Endodermal cell (in vitro differentiated cells): ENCODE measurements at regions not wholly inside any gene's neighbourhood (a gene's known extent, or its start where the extent isn't known, plus 50 kb on each side); places are given as distances from the start of the nearest gene placed in this dataset.

Experiments
- DNase-seq: peaks from one replicate; pipeline ENCODE4 v3.0.0-alpha.2; 2017
- H3K27ac ChIP-seq: 2 replicates; pipeline ENCODE4 v1.5.1; 2013; ENCODE audit warnings: mild to moderate bottlenecking, low read depth, low read length, moderate library complexity
- H3K27me3 ChIP-seq: 2 replicates; pipeline ENCODE4 v1.6.1; 2013; ENCODE audit warnings: mild to moderate bottlenecking, low read length, moderate library complexity; ENCODE audit not compliant: insufficient read depth, control insufficient read depth, poor library complexity, severe bottlenecking
- H3K36me3 ChIP-seq: 2 replicates; pipeline ENCODE4 v1.7.0; 2013; ENCODE audit warnings: mild to moderate bottlenecking, low read length, moderate library complexity; ENCODE audit not compliant: control insufficient read depth, insufficient read depth
- H3K4me1 ChIP-seq: one replicate; pipeline ENCODE4 v1.7.0; 2013; ENCODE audit warnings: low read length; ENCODE audit not compliant: control insufficient read depth, insufficient read depth
- H3K4me3 ChIP-seq: 2 replicates; pipeline ENCODE4 v1.5.1; 2013; ENCODE audit warnings: mild to moderate bottlenecking, low read length, moderate library complexity
- H3K9ac ChIP-seq: 2 replicates; pipeline ENCODE4 v1.6.1; 2013; ENCODE audit warnings: mild to moderate bottlenecking, low read length, moderate library complexity; ENCODE audit not compliant: poor library complexity, severe bottlenecking; ENCODE audit errors: extremely low read depth
- H3K9me3 ChIP-seq: 2 replicates; pipeline ENCODE4 v1.6.1; 2013; ENCODE audit warnings: mild to moderate bottlenecking, low read length, moderate library complexity; ENCODE audit not compliant: control insufficient read depth
- H3K27ac Mint-ChIP-seq: 2 replicates; pipeline ENCODE4 v1.8.0; 2020; ENCODE audit warnings: mixed read lengths
- H3K27me3 Mint-ChIP-seq: 2 replicates; pipeline ENCODE4 v1.8.0; 2021; ENCODE audit warnings: mild to moderate bottlenecking, mixed read lengths; ENCODE audit not compliant: insufficient read depth
- H3K36me3 Mint-ChIP-seq: 2 replicates; pipeline ENCODE4 v1.8.0; 2020; ENCODE audit warnings: low read depth, mixed read lengths
- H3K4me1 Mint-ChIP-seq: 2 replicates; pipeline ENCODE4 v1.8.0; 2020; ENCODE audit warnings: mixed read lengths
- H3K4me3 Mint-ChIP-seq: 2 replicates; pipeline ENCODE4 v1.8.0; 2020; ENCODE audit warnings: mild to moderate bottlenecking, moderate library complexity, mixed read lengths
- H3K9me3 Mint-ChIP-seq: 2 replicates; pipeline ENCODE4 v1.8.0; 2020; ENCODE audit warnings: mild to moderate bottlenecking, mixed read lengths
- WGBS, 2 experiments: methylation state at CpG; one replicate each; pipeline versions ENCODE4 v1.1.5 to v1.1.7; 2013; ENCODE audit warnings: missing lambda C conversion rate in 2 of 2, mixed read lengths in 1 of 2; ENCODE audit not compliant: insufficient coverage in 1 of 2, insufficient read length in 1 of 2; 5-methylcytosine and 5-hydroxymethylcytosine counted together
- TF ChIP-seq, protein P1 (sequence below): fragments of 200-600 bp; sonication (generic); conservative IDR thresholded peaks from 2 replicates; pipeline ENCODE4 v1.5.0; 2021; ENCODE audit warnings: antibody characterized with exemption, mild to moderate bottlenecking

GRCh38 chr12:132430838-132431774 lies 58.8 kb upstream of the FBRSL1 start:
- H3K36me3 Mint-ChIP-seq = peaks cover 7% of the 10 kb centered on the region
- H3K27me3 ChIP-seq = peaks cover 5% of the 10 kb centered on the region
- 72 to 77% methylated on average over 16 to 39 of the region's 39 CpGs for WGBS, 2 experiments
- peaks cover 21% of the 10 kb centered on the region for H3K9me3 Mint-ChIP-seq
- TF ChIP-seq, protein P1, sequence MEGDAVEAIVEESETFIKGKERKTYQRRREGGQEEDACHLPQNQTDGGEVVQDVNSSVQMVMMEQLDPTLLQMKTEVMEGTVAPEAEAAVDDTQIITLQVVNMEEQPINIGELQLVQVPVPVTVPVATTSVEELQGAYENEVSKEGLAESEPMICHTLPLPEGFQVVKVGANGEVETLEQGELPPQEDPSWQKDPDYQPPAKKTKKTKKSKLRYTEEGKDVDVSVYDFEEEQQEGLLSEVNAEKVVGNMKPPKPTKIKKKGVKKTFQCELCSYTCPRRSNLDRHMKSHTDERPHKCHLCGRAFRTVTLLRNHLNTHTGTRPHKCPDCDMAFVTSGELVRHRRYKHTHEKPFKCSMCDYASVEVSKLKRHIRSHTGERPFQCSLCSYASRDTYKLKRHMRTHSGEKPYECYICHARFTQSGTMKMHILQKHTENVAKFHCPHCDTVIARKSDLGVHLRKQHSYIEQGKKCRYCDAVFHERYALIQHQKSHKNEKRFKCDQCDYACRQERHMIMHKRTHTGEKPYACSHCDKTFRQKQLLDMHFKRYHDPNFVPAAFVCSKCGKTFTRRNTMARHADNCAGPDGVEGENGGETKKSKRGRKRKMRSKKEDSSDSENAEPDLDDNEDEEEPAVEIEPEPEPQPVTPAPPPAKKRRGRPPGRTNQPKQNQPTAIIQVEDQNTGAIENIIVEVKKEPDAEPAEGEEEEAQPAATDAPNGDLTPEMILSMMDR = no peak
- no peak overlapping the region for H3K4me3 ChIP-seq
- peaks cover 26% of the 10 kb centered on the region for H3K4me1 Mint-ChIP-seq
- H3K27ac Mint-ChIP-seq = no peak overlapping the region
- no peaks in the 10 kb centered on the region for H3K36me3 ChIP-seq
- H3K27me3 Mint-ChIP-seq = peaks cover 54% of the 10 kb centered on the region
- no peaks in the 10 kb centered on the region for H3K4me1 ChIP-seq
- DNase-seq = no peak
- no peak overlapping the region for H3K27ac ChIP-seq
- H3K4me3 Mint-ChIP-seq = no peak overlapping the region
- no peaks in the 10 kb centered on the region for H3K9me3 ChIP-seq
- H3K9ac ChIP-seq = no peak overlapping the region

- 32 to 61% methylated on average over 16 to 25 of the region's 25 CpGs for WGBS, 2 experiments
These were observed 59.9 kb upstream of the FBRSL1 start for GRCh38 chr12:132429946-132430643.

GRCh38 chr12:132429602-132429945 lies 60.4 kb upstream of the FBRSL1 start:
- Histone ChIP-seq H3K27me3 (peaks cover 5% of the 10 kb centered on the region), H3K27ac (no peak overlapping the region), H3K36me3 (no peaks in the 10 kb centered on the region), H3K9me3 (no peaks in the 10 kb centered on the region), H3K4me3 (no peak overlapping the region), H3K4me1 (no peaks in the 10 kb centered on the region), H3K9ac (no peak overlapping the region)
- WGBS, 2 experiments = 41 to 69% methylated on average over 6 to 10 of the region's 10 CpGs
- DNase-seq = peak; percentile 75
- H3K36me3 Mint-ChIP-seq = peaks cover 11% of the 10 kb centered on the region
- H3K4me3 Mint-ChIP-seq = no peak overlapping the region
- TF ChIP-seq, protein P1 = no peak
- H3K9me3 Mint-ChIP-seq = peaks cover 28% of the 10 kb centered on the region
- peaks cover 26% of the 10 kb centered on the region for H3K4me1 Mint-ChIP-seq
- no peak overlapping the region for H3K27ac Mint-ChIP-seq
- peaks cover 53% of the 10 kb centered on the region for H3K27me3 Mint-ChIP-seq

More at GRCh38 chr12:132429946-132430643, 59.9 kb upstream of the FBRSL1 start:
- peaks cover 5% of the 10 kb centered on the region for H3K27me3 ChIP-seq
- no peak overlapping the region for H3K4me3 Mint-ChIP-seq
- H3K9me3 Mint-ChIP-seq = peaks cover 23% of the 10 kb centered on the region
- peak; percentile 92 for DNase-seq
- H3K36me3 ChIP-seq = no peaks in the 10 kb centered on the region
- no peak overlapping the region for H3K4me3 ChIP-seq
- no peaks in the 10 kb centered on the region for H3K4me1 ChIP-seq
- H3K9ac ChIP-seq = no peak overlapping the region
- H3K4me1 Mint-ChIP-seq = peaks cover 26% of the 10 kb centered on the region
- peaks cover 54% of the 10 kb centered on the region for H3K27me3 Mint-ChIP-seq
- peaks cover 12% of the 10 kb centered on the region for H3K36me3 Mint-ChIP-seq
- no peak overlapping the region for H3K27ac Mint-ChIP-seq
- H3K9me3 ChIP-seq = no peaks in the 10 kb centered on the region
- H3K27ac ChIP-seq = no peak overlapping the region
- TF ChIP-seq, protein P1 = no peak
